SJCRH30 (cell line): ENCODE measurements at regions not wholly inside any gene's neighbourhood (a gene's known extent, or its start where the extent isn't known, plus 50 kb on each side); places are given as distances from the start of the nearest gene placed in this dataset.
A peak's percentile ranks its signal among the peaks of the same experiment; 100 is the strongest.

Source experiments
- DNase-seq, 2 experiments: peaks; one replicate each; pipeline ENCODE4 v3.0.0-alpha.2; 2015 to 2020
- H3K27ac ChIP-seq: fragments of 250-450 bp; sonication (Bioruptor Pico); 2 replicates; pipeline ENCODE4 v1.5.1; 2020; ENCODE audit warnings: mild to moderate bottlenecking, moderate library complexity
- H3K27me3 ChIP-seq: fragments of 250-450 bp; sonication (Bioruptor Pico); 2 replicates; pipeline ENCODE4 v1.5.1; 2020; ENCODE audit warnings: mild to moderate bottlenecking, moderate library complexity
- H3K36me3 ChIP-seq: fragments of 250-450 bp; sonication (Bioruptor Pico); 2 replicates; pipeline ENCODE4 v1.5.1; 2020; ENCODE audit warnings: mild to moderate bottlenecking, moderate library complexity
- H3K4me1 ChIP-seq: fragments of 250-450 bp; sonication (Bioruptor Pico); 2 replicates; pipeline ENCODE4 v1.5.1; 2020; ENCODE audit warnings: mild to moderate bottlenecking, moderate library complexity
- H3K4me3 ChIP-seq: fragments of 250-450 bp; sonication (Bioruptor Pico); 2 replicates; pipeline ENCODE4 v1.5.1; 2020; ENCODE audit warnings: mild to moderate bottlenecking, moderate library complexity
- H3K9me3 ChIP-seq: fragments of 250-450 bp; sonication (Bioruptor Pico); replicated peaks from 2 replicates; pipeline ENCODE4 v1.5.1; 2020; ENCODE audit warnings: mild to moderate bottlenecking, moderate library complexity

DNA sequence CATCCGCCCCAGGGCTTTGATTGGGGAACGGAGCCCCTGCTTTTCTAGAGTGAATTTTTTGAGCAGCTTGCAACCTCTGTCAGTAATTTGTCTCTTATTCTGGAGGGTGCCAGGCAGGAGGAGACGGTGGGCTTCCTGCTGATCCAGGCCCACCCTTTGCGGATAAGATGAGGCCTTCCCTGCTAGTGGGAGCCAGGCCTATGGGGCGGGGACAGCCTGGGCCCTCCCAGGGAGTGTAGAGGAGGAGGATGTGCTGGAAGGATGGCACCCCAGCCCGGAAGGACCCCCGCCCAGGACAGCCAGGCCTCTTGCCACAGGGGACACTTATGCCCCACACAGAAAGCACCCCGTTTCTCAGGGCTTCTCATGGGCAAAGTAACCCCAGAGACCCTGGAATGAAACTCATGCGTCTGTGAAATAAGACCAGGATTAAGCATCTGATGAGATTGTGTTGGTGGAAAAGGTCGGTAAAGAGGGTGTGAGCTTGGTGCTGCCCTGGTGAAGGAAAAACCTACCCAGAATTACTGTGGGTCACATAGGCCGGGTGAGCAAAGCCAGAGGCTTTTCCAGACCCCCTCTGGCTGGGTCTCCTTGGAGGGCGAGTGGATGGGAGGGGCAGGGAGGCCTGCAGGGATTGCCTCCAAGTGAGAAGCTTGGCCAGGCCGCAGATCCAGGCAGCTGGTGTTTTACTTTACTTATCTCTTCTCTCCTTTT, 118.7 kb downstream of the SIK1 start:
- H3K9me3 ChIP-seq, result no peaks in the 10 kb centered on the region
- no peaks in the 10 kb centered on the region for H3K27me3 ChIP-seq
- no peak for DNase-seq
- peaks cover 49% of the 10 kb centered on the region for H3K4me1 ChIP-seq
- no peaks in the 10 kb centered on the region for H3K36me3 ChIP-seq
- H3K4me3 ChIP-seq, result no peak overlapping the region
- H3K27ac ChIP-seq, result peak overlapping the region; percentile 82; the same call in 1 of the 2 replicates

DNA sequence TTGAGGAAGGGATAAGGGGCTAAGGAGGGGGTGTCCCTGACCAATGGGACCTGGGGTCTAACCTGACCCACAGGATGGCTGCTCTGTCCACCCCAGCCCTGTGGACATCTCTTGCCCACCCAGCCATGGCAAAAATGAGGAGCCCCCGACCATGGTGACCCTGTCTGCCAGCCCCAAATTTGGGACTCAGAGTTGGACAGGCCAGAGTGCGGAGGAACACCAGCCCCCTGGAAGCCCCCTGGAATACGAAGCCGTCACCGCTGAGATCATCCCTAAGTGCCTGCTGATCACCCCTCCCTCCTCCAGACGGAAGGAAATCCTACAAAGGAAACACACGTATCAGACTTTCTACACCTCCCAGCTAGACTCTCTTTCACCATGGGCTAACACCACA, 119.3 kb downstream of the SIK1 start:
- peaks cover 49% of the 10 kb centered on the region for H3K4me1 ChIP-seq
- no peak for DNase-seq
- H3K27ac ChIP-seq, result peak overlapping the region; percentile 82
- H3K4me3 ChIP-seq, result no peak overlapping the region
- H3K36me3 ChIP-seq, result no peaks in the 10 kb centered on the region
- no peaks in the 10 kb centered on the region for H3K27me3 ChIP-seq
- no peaks in the 10 kb centered on the region for H3K9me3 ChIP-seq

DNA sequence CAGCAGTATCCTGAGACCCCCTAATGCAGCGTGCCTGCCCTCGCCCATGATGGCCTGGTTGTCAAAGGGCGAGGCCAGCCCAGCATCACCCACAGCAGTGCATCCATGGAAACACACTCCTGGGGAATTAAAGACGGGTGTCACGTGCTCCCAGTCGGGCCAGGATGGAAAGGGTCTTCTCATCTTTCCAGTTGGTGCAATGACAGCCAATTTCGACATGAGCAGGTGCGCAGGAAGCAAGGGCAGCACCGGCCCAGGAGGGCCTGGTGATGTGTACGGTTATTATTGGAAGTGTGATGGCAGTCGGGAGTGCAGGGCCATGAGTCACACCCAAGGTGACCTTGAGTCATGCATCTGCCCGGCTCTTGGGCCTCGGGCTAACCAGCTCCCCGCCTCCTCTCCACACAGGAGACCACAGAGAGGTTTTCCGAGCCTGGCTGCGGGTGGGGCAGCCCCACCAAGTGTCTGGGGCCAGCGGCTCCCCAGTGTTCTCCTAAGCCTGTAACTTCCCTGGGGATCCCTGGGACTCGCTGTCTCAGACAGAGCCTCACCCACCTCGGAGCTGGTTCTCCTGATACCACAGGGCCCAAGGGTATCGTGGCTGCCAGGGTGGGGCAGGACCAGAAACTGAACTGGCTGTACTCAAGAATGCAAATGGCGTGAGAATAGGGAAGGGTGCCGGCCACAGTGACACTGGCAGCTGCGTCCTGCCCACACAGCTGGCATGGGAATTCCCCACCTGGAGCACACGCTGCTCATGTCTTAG, 119.8 kb downstream of the SIK1 start:
- peak; percentile 87 to 88 for DNase-seq
- Histone ChIP-seq H3K36me3 (no peaks in the 10 kb centered on the region), H3K4me1 (peaks cover 46% of the 10 kb centered on the region), H3K27ac (peak overlapping the region; percentile 82), H3K27me3 (no peaks in the 10 kb centered on the region), H3K9me3 (no peaks in the 10 kb centered on the region), H3K4me3 (no peak overlapping the region)

DNA sequence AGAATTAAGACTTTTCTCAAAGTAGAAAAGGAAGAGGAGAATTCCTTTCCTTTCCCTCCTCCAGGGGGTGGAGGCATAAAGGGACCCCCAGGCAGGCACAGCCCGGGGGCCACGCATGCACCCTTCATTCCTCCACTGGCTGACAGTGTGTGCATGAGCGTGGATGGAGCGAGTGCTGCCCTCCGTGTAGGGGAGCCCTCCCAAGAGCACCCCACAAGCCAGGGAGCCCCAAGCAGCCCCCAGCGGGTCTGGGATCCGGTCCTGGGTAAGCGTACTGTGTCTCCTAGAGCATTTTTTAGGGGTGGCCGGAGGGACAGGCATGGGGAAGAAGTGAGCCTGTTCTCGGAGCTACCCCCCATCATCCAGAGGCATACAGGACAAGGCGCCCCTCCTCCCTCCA, 120.5 kb downstream of the SIK1 start:
- Histone ChIP-seq H3K27me3 (no peaks in the 10 kb centered on the region), H3K4me3 (no peak overlapping the region), H3K9me3 (no peaks in the 10 kb centered on the region), H3K36me3 (no peaks in the 10 kb centered on the region), H3K4me1 (peaks cover 42% of the 10 kb centered on the region), H3K27ac (peak overlapping the region; percentile 82)
- no peak for DNase-seq

DNA sequence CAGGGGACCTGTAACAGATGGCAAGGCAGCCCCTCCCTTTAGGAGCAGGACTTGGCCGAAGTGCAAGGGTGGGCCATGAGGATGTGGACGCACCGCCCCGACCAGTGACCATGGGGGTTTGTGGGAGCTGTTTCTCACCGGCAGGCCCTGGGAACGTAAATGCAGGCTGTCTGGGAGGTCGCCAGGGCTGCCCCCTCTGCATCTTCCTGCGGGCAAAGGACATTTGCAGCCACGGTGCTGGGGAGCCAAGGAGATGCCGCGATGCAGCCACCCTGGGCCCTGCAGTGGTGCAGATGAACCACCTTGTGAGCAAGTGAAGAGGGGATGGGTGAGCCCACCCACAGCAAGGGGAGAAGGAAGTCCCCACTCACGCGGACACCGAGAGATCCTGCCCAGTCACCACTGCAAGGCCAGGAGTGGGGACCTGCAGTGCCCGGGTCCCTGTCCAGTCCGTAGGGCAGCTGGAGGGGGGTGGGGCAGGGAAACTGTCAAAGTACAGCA, 121.1 kb downstream of the SIK1 start:
- Histone ChIP-seq H3K27ac (no peak overlapping the region), H3K9me3 (no peaks in the 10 kb centered on the region), H3K36me3 (no peaks in the 10 kb centered on the region), H3K27me3 (no peaks in the 10 kb centered on the region), H3K4me1 (peaks cover 42% of the 10 kb centered on the region), H3K4me3 (no peak overlapping the region)
- no peak for DNase-seq

DNA sequence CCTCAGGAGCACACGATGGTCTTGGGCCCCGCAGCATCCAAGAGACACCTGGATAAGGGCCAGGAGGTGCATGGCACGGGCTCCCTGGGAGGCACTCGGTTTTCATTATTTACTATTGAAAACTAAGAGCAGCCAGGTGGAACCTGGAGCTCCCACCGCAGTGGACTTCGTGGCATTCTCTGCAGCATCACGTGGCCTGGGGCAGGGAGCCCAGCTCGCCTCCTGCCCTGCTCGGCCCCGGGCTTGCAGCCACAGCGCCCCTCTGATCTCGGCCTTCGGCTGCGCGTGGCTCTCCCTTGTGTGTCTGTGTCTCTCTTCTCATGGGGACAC, 121.6 kb downstream of the SIK1 start:
- peaks cover 37% of the 10 kb centered on the region for H3K4me1 ChIP-seq
- DNase-seq, result no peak
- H3K36me3 ChIP-seq, result no peaks in the 10 kb centered on the region
- no peak overlapping the region for H3K27ac ChIP-seq
- no peaks in the 10 kb centered on the region for H3K9me3 ChIP-seq
- H3K4me3 ChIP-seq, result no peak overlapping the region
- no peaks in the 10 kb centered on the region for H3K27me3 ChIP-seq

DNA sequence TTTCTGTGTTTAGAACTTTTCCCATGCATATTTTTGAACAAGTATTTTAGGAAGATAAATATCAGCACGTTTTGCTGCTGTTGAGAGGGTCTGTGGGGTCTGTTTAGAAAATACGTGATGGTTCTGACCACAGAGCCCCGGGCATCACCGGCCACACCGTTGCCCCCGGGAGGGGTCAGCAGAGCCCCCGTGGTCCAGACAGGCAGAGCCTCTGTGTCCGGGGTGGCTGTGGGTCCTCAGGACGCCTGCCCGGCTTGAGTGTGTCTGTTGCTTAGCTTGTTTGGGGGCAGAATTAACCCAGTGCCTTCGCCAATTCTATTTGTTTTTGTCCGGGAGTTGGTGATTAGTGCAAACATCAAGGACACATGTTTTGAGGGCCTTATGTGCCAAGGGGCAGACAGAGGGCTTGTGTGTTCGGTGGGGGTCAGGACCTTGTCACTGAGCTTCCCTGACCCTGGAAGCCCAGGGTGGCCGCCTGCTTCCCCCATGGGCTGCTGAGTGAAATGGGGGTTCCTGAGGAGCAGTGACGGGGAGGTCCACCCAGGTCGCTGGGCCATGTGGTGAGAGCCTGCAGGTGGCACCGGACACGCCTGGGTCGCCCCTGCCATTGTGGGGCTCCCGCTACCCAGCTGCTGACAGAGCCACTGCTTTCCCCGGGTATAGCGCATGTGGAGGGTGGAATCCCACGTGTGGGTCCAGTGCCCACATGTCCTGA, 122.2 kb downstream of the SIK1 start:
- H3K27ac ChIP-seq, result no peak overlapping the region
- H3K9me3 ChIP-seq, result no peaks in the 10 kb centered on the region
- H3K36me3 ChIP-seq, result no peaks in the 10 kb centered on the region
- H3K27me3 ChIP-seq, result no peaks in the 10 kb centered on the region
- peaks cover 37% of the 10 kb centered on the region for H3K4me1 ChIP-seq
- no peak for DNase-seq
- H3K4me3 ChIP-seq, result no peak overlapping the region

DNA sequence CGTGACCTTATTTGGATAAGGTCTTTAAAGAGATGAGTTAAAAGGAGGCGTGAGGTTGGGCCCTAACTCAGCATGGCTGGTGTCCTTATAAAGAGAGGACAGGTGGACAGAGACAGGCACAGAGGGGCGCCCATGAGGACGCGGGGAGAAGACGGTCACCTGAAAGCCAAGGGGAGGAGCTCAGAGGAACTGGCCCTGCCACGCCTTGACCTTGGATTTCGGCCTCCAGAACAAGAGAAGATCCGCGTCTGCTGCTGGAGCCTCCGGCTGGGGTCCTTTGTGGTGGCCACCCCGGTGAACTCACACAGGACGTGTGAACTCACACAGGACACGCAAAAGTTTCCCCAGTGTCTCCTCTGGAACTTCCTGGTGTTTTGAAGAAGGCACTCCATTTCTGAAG, 122.7 kb downstream of the SIK1 start:
- Histone ChIP-seq H3K27ac (no peak overlapping the region), H3K9me3 (no peaks in the 10 kb centered on the region), H3K4me3 (no peak overlapping the region), H3K27me3 (no peaks in the 10 kb centered on the region), H3K36me3 (no peaks in the 10 kb centered on the region), H3K4me1 (peaks cover 37% of the 10 kb centered on the region)
- no peak for DNase-seq

DNA sequence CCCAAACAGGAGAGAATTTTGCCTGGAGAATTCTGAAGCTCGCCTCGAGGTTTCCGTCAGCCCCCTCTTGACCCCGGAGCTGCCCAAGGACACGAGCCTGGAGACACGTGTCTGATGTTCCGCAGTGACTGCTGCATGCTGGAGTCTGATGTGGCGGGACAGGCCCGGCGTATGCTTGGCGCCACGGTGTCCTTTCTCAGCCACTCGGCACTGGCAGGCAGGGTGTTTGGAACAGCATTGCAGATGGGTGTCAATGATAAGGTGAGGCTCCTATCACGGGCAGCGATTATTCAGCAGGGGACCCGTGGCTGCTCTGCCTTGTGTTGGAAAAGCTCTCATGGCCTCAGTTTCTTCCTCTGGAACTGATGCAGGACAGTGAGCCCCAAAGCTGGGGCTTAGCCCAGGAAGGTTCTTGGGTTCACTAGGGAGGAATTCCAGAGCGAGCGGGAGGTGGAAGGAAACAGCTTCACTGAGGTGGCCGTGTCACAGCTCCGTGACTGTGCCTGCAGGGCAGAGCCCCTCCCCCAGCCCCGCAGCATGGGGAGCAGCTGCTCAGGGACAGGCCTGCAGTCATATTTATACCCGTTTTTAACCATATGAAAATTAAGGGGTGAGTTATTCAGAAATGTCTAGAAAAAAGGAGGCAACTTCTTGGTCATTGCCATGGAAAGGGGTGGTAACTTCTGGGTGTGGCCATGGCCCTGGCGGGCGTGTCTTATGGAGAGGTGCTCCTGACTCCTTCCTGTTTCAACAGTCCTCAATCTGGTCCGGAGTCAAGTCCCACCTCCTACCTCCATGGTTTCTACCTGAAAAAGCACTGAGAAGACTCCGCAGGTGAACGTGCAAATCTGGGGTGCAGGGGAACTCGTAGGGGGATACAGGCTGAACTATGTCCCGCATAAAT, 123.4 kb downstream of the SIK1 start:
- Histone ChIP-seq H3K27me3 (no peaks in the 10 kb centered on the region), H3K36me3 (no peaks in the 10 kb centered on the region), H3K4me1 (peaks cover 37% of the 10 kb centered on the region), H3K27ac (no peak overlapping the region), H3K9me3 (no peaks in the 10 kb centered on the region), H3K4me3 (no peak overlapping the region)
- peak; percentile 30 to 52 for DNase-seq

DNA sequence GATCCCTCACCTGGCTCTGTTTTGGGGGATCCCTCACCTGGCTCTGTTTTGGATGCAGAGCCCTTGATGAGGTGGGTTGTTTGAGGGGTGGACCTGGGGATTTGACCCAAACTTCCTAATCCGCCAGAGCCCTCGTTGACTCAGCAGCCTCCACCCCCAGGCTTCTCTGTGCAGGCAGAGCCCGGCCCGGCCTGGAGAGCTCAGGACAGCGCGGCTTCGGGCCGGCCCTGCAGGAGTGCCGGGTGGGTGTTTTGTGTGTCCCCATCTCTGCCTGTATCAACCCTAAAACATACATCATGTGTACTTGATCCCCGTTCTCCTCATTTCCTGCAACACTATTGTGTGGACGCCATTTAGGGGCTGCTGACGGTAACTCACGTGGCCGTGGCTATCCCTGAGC, 124.2 kb downstream of the SIK1 start:
- H3K27me3 ChIP-seq, result no peaks in the 10 kb centered on the region
- DNase-seq, result no peak

DNA sequence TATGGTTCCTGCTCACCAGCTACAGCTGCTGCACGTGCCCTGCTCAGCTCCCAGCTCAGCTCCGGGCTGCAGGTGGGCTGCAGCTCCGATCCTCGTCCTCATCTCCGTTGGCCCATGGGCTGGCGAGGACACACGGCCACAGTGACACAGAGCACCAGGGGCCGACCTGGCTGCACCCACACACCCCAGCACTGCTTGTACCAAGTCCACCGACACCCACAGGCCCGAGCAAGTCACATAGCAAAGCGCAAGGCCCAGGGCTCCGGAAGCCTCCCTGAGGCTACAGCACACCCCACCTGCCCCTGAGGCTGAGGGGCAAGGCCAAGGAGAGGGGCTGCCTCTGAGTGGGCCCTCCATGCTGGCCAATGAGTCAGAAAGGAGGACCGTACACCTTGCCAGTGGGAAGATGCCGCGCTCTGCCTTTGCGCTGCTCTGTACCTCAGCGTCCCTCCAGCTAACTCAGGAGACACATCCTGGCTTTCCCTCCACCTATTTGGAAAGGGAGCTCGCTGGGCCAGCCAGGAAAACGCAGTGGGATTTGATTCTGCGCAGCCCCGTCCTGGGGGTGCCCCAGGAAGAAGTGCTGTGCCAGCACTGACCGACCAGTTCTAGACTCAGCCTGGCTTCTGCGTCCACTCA, 124.8 kb downstream of the SIK1 start:
- no peaks in the 10 kb centered on the region for H3K36me3 ChIP-seq
- no peaks in the 10 kb centered on the region for H3K27me3 ChIP-seq
- H3K4me3 ChIP-seq, result no peak overlapping the region
- H3K9me3 ChIP-seq, result no peaks in the 10 kb centered on the region
- H3K4me1 ChIP-seq, result peaks cover 25% of the 10 kb centered on the region
- DNase-seq, result no peak
- no peak overlapping the region for H3K27ac ChIP-seq

More for the DNA sequence above, 124.2 kb downstream of the SIK1 start:
- H3K27ac ChIP-seq, result no peak overlapping the region
- H3K9me3 ChIP-seq, result no peaks in the 10 kb centered on the region
- H3K4me1 ChIP-seq, result peaks cover 31% of the 10 kb centered on the region
- no peaks in the 10 kb centered on the region for H3K36me3 ChIP-seq
- no peak overlapping the region for H3K4me3 ChIP-seq

DNA sequence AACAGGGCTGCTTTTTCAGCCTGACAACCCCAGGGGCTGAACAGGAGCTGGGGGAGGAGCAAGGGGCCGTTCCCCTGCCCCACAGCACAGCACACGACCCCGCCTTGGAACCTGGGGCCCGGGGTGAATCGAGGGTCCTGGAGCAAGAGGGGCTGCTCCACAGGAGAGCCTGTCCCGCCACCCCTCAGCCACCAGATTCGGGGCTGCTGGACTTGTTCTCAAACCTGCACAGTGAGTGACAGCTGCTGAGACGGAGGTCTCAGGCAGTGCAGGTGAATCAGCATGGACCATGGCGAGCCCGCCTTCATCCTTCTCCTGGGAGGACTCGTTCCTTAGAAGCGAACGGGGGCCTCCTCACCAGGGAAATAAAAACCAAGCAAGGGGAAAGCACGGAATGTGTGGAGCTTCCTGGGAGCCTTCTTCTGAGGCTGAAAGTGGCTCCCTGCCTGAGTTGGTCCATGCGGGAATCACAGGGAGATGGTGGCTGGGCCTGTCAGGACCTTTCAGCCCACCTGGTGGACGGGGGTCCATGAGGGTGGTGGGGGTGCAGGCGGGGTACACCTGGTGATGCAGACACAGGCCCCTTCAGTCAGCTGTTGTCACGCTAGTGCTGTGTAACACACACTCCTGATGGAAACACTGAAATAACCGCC, 125.4 kb downstream of the SIK1 start:
- H3K27ac ChIP-seq, result no peak overlapping the region
- H3K9me3 ChIP-seq, result no peaks in the 10 kb centered on the region
- peak overlapping the region; percentile 26 for H3K4me3 ChIP-seq
- DNase-seq, result no peak
- H3K36me3 ChIP-seq, result no peaks in the 10 kb centered on the region
- H3K4me1 ChIP-seq, result peaks cover 21% of the 10 kb centered on the region
- no peaks in the 10 kb centered on the region for H3K27me3 ChIP-seq

DNA sequence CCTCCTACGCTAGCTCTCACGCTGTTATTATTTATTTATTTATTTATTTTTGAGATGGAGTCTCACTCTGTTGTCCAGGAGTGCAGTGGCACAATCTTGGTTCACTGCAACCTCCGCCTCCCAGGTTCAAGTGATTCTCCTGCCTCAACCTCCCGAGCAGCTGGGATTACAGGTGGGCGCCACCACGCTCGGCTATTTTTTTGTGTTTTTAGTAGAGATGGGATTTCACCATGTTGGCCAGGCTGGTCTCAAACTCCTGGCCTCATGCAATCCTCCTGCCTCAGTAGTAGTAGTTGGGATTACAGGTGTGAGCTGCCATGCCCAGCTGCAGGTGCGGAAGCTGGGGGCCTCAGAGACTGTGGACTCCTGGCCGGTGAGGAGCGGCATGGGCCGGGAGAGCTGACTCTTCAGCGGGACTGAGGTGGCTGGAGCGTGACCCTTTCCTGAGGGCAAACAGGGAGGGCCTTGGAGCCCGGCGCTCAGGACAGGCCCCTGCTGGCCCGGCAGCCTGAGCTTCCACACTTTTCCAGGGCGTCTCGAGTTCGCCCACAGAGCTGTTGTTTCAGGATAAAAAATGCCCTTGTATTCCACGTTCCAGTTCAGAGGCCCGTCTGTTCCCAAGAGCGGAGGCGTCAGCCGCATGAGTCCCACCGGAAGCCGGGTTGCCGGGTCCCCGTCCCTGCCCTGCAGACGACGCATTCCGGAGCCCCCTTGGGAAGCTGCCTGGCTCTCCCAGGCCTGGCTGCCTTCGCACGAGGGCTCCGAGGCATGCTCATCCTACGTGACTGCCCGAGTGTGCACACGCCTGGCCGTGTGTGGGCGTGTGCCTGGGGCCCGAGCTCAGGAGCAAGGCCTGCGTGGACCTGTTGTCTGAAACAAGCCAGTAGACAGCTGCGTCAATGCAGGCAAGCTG, 126.2 kb downstream of the SIK1 start:
- Histone ChIP-seq H3K9me3 (0 out of 2 replicates have a peak, but pooled peaks cover under 1% of the 10 kb centered on the region), H3K4me1 (peaks cover 18% of the 10 kb centered on the region), H3K4me3 (peak overlapping the region; percentile 26), H3K36me3 (no peaks in the 10 kb centered on the region), H3K27me3 (no peaks in the 10 kb centered on the region), H3K27ac (no peak overlapping the region)
- peak; percentile 35 to 51 for DNase-seq
